HG02852 (cell line): ENCODE measurements at regions not wholly inside any gene's neighbourhood (a gene's known extent, or its start where the extent isn't known, plus 50 kb on each side); places are given as distances from the start of the nearest gene placed in this dataset.
"Not testable (repeated sequence)": the region's sequence is repeated elsewhere in the genome, so short reads cannot be mapped to it uniquely, and the experiment has no call there.

Experiments used
- ATAC-seq: cut with Tn5 transposase; IDR thresholded peaks from one replicate; pipeline ENCODE4 v1.9.1; 2021; ENCODE audit warnings: mild to moderate bottlenecking, moderate library complexity; ENCODE audit not compliant: unreplicated experiment

DNA sequence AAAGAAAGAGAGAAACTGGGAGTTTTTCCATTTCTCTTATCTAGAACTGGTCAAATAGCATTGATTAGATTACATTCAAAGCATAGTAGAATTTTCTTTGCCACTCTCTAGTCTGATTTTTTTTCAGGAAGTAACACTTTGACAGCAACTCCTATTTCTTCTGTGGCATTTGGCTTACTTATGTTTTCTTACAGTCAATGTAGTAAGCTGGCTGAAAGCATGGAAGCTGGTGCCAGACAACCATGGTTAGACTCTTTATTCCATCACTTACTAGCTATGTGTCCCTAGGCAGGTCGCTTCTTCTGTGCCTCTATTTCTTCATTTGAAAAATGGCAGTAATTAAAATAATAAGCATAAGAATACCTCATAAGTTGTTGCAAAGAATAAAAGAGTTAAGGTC is 54.2 kb upstream of the OPRM1 start:
- ATAC-seq = no peak

DNA sequence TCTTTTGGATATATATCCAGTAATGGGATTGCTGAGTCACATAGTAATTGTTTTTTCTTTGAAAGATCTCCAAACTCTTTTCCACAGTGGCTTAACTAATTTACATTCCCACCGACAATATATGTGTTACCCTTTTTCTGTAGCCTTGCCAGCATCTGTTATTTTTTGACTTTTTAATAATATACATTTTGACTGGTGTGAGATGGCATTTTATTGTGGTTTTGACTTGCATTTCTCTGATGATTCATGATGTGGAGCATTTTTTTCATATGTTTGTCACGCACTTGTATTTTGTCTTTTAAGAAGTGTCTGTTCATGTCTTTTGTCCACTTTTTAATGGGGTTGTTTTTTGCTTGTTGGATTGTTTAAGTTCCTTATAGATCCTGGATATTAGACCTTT is 58.9 kb upstream of the OPRM1 start:
- ATAC-seq = no peak

DNA sequence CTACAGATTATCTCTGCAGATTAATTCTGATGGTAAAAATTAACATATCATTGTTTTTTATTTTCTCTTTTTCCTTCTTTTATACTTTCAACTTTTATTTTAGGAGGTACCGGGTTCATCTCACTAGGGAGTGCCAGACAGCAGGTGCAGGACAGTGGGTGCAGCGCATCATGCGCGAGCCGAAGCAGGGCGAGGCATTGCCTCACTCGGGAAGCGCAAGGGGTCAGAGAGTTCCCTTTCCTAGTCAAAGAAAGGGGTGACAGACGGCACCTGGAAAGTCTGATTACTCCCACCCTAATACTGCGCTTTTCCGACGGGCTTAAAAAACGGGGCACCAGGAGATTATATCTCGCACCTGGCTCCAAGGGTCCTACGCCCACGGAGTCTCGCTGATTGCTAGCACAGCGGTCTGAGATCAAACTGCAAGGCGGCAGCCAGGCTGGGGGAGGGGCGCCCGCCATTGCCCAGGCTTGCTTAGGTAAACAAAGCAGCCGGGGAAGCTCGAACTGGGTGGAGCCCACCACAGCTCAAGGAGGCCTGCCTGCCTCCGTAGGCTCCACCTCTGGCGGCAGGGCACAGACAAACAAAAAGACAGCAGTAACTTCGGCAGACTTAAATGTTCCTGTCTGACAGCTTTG is 60.0 kb upstream of the OPRM1 start:
- not testable (repeated sequence) for ATAC-seq

DNA sequence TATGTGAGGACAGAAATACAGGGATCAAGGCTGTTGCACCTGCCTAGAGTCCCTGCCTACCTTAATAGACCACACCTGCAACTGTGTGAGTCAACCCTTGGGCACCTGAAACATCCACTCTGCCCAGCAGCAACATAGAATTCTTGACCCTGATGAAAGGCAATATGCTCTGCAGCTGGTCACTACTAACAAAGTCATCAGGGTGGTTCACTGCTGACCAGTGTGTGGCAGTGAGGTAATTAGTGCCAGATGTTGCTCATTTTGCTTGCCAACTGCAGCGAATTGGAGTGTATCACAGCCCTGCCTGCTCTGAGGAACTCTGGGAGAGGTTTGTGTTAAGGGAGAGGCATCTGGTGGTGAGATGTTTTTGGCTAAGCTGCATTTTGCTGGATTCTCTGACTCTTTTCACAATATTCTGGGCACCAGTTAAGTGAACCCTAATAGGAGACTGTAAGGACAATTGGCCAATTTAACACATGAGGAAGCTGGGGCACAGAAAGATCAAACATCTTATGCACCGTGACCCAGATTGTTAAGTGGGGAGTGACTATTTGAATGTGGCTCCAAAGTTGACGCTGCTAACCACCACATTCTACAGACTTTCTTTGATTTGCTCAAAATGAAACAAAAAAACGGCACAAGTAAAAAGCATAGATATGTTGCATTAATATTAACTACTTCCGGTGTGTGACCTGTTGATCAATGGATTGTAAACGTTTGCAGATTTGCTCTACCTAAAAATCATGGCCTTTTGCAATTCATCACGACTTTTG is 61.9 kb upstream of the OPRM1 start:
- no peak for ATAC-seq

DNA sequence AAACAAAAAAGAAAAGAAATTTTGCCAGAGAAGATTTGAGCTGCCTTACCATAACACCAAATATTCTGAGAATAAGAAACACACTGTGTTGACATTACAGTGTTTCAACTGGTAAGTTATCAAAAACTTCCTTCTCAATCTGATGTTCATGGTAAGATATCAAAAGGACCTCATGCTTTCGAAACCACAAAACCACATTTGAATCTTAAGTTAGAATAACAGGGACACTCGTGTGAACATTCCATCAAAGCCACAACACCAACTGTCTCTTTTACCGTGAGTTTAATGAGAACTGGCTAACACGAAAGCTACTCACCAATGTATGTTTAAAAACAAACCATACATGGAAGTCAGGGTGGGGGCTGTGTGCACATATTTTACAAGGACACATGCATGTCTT is 73.0 kb upstream of the OPRM1 start:
- no peak for ATAC-seq

DNA sequence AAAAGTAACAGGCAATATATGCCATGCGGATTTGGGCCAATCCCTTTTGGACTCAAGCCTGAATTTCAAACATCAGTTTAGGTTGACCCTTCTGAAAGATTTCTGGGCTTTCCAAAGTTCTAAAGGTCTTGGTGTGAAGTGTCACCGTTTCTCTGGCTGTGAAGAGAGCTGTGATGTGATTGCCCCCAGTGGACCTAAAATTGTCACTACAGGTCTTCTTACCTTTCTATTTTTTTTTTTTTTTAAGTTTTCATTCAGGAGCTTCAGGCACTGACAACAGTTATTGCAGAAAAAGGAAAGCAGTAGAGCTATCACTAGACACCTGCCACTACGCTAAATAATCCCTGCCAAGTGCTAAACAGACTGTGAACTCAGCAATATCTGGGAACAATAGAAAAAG is 75.7 kb upstream of the OPRM1 start:
- no peak for ATAC-seq

DNA sequence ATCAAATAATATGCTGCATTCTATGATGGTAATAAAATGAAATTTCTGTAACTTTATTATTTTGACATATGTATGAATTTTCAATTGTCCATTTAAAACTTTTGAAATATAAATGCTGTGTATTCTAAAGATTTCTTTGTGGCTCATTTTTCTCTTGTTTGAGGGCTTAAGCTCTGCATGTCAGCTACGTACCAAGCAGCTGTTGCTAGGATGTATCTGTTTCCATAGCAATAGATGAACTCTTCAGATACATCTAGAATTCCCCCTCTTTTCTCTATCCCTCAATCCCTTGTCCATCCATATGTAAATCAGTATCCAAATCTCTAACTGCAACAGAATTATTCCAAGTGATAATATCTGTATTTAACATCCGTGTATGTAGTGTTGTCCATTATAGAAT is 76.5 kb upstream of the OPRM1 start:
- no peak for ATAC-seq

DNA sequence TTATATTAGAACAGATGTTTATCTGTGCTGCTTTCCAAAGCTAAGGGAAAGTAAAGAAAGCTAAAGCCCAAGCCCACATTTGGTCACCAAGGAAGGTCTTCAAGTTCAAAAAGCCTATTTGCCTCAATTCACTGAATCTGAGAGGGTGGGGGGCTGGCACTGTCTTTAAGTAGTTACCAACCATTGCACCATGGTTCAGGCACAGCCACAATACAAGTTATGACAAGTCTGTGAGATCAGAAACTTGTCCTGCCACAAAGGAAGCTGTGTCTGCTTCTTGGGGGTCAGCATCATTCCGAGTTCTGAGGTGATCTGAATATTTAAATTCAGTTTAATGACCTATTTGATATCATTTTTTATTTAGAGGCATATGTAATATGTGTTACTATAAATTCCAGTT is 78.3 kb upstream of the OPRM1 start:
- no peak for ATAC-seq

DNA sequence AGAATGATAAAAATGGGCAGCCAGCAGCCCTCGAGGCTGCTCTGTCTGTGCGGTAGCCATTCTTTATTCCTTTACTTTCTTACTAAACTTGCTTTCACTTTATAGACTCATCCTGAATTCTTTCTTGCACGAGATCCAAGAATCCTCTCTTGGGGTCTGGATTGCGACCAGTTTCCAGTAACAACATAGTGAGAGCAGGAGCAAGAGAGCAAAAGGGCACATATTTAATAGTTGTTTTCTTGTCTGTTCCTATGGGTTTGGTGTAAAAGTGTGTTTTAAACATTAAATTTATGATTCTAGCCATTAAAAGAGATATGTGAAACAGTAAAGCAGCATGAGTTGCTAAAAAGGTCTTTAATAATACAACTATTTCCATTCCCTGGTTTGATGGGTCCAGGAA is 78.8 kb upstream of the OPRM1 start:
- no peak for ATAC-seq

DNA sequence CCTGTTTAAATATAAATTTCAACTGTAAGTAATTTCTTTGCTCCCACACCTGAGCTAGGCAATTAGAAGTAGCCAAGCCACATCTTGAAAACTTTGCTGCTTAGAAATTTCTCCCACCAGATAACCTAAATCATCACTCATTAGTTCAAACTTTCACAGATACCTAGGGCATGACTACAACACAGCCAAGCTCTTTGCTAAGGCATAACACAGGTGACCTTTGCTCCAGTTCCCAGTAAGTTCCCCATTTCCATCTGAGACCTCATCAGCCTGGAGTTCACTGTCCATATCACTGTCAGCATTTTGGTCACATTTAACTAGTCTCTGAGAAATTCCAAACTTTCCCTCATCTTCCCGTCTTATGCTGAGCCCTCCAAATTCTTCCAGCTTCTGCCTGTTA is 79.8 kb upstream of the OPRM1 start:
- ATAC-seq = no peak

DNA sequence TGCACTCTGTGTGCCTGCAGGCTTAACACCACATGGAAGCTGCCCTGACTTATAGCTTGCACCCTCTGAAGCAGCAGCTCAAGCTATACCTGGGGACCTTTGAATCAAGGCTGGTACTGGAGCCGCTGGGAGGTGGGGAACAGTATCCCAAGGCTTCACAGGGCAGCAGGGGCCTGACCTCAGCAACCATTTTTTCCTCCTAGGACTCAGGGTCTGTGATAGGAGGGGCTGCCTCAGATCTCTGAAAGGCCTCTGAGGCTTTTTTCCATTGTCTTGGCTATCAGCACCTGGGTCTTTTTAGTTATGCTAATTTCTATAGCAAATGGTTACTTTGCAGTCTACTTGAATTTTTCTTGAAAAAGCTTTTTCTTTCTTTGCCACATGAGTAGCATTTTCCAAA is 80.2 kb upstream of the OPRM1 start:
- ATAC-seq = no peak

DNA sequence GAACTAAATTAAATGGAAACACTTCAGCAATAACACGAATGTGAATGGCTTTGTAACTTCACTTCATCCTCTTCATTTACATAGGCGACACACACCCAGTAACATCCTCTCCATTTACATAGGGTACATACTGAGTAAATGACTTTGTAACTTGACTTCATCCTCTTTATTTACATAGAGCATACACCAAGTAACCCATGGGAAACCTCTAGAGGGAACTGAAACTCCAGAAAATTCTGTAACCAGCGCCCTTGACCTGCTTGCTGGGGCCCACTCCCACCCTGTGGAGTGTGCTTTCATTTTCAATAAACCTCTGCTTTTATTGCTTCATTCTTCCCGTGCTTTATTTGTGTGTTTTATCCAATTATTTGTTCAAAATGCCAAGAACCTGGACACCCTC is 81.6 kb upstream of the OPRM1 start:
- peak; percentile 95 for ATAC-seq

DNA sequence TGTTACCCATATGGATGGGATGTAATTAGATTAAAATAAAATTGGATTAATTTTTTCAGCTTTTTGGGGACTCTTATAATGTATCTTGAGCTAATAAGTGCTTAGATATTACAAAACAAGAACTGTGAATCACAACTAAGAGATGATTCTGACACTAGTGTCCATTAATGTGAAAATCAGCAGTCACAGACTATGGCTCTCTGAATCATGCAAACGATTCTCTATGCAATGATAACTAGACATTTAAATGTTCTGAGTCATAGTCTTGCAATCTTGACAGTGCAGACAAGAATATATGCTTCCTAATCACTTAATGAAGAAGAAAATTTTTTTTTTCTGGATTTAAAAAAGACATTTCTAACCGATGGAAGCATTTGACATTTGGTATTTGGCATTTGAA is 82.2 kb upstream of the OPRM1 start:
- no peak for ATAC-seq

DNA sequence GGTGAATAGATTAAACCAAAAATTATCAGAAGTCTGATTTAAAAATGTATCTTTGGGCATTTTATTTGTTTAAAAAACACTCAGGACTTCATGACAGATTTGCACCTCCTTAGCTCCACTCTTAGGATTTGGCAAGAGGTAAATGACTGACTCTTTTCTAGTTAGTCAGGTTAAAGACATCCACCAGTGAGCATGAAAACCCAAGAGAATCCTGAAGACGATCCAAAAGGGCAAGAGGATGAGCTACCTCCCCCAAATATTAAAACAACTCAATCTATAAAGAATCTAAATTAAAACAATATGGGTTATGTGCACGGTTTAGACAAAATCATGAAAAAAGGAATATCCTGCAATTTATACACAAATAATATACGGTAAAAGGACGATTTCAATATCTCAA is 89.4 kb upstream of the OPRM1 start:
- ATAC-seq = no peak

DNA sequence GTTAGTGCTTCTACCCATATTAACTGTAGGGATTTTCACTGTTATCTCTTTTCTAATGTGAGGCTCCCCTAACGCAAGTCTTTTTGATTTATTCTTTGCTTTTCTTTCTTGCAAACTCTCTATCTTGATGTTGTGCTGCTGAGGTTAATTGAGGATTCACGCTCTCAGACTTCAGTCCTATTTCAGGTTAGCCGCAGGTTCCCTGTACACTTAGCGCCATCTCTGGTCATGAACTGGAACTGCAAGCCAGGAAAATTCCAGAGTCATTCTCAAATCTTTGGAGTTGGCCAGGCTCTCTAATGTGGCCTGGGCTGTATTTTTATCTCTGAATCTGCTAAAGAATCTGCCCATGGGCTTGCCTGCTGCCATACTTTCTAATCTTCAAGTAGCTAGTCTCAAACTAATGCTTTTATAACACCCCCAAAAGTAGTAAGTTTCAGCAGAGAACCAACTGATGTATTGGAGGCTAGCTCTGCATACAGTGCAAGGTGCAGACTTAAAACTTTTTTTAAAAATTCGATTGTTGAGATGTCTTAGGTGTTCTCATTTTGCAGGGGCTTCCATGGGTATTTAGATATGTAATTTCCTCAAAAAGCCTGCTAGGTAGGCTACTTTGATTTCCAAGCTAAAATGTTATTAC is 91.1 kb upstream of the OPRM1 start:
- no peak for ATAC-seq

DNA sequence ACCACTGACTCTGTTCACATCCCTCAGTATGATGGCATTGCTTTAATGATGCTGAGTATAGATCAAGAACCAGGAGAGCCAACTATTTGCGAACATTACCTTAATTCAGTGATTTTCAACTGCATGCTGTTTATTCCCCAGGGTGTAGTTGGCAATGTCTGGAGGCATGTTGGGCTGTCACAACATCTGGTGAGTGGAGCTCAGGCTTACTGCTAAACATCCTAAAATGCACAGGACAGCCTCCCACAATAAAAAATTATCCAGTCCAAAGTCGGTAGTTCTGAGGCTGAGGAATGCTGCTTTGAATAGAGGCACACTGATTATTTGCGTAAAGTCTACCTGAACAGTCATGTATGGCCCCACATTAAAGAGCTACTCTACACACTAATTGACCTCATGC is 94.8 kb upstream of the OPRM1 start:
- no peak for ATAC-seq

DNA sequence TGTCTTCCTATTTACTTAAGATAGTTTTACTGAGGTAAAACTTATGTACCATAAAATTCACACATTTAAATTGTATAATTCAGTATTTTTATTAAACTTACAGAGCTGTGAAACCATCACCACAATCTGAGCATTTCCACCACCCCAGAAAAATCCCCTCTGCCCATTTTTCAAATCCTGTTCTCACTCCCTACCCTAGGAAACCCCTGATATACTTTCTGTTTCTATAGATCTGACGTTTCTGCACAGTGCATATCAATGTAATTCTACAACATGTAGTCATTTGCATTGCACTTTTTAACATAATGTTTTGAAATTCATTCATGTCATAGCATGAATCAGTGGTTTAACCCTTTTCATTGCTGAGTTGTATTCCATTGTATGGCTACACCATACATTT is 96.7 kb upstream of the OPRM1 start:
- no peak for ATAC-seq

DNA sequence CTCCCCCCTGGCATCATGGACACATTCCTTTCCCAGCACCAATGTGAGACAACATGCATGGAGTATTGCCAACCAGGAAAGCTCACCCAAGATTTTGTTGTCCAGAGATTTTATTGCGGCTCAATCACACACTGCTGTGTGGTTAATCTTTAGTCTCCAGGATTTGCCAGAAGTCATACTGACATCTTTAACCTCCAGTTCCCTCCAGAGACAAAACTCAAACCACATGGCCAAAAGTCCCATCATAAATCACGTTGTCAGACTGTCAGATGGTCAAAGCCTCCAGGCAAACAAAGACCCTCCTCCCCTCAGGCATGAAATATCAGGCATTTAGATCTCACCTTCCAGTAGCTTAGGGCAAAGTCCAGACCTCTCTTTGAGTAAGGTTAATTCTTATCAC is 97.3 kb upstream of the OPRM1 start:
- no peak for ATAC-seq

DNA sequence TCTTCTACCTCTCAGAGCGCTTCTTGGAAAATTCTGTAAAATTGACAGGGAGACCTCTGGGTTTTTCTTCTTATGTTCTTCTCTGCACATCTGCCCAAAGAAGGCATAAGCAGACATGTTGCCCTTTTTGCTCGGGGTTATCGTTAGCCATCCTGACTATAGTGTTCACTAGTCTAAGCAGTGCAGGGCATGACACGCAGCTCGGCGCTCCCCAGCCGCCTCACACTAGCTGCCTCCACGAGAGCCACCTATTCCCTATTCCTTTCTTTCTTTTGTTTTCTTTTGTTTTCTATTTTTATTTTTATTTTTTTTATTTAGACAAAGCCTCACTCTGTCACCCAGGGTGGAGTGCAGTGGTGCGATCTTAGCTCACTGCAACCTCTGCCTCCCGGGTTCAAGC is 100.2 kb upstream of the OPRM1 start:
- ATAC-seq = no peak

DNA sequence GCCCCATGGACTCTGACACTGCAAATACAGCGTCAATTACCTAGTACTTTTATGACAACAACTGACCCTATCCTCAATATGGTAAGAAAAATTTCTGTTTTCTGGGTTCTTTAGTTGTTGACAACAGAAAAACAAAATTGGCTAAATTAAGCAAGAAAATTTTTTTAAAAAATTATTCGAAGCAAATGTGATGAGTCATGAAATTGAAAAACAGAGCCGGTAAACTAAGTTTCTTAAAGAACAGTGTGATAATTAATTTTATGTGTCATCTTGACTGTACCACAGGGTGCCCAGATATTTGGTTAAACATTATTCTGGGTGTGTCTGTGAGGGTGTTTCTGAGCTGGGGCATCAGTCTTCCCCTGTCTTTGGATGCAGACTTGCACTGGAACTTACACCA is 107.6 kb upstream of the OPRM1 start:
- ATAC-seq = no peak

DNA sequence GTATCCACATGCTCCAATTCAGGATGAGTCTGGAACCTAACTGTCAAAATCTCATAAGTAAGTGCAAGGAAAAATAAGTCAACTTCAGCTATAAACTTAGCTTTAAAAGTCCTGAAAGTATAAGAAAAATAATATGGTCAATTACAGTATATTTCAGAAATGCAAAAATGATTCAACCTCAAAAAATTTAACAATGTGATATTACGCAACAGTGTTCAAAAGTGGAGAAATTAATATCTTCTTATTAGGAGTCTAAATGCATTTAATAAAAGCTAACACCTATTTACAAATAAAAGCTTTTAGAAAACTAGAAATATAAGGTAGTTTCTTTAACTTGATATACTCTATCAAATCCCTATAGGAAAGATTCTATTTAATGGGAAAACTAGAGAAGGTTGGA is 111.2 kb upstream of the OPRM1 start:
- no peak for ATAC-seq

DNA sequence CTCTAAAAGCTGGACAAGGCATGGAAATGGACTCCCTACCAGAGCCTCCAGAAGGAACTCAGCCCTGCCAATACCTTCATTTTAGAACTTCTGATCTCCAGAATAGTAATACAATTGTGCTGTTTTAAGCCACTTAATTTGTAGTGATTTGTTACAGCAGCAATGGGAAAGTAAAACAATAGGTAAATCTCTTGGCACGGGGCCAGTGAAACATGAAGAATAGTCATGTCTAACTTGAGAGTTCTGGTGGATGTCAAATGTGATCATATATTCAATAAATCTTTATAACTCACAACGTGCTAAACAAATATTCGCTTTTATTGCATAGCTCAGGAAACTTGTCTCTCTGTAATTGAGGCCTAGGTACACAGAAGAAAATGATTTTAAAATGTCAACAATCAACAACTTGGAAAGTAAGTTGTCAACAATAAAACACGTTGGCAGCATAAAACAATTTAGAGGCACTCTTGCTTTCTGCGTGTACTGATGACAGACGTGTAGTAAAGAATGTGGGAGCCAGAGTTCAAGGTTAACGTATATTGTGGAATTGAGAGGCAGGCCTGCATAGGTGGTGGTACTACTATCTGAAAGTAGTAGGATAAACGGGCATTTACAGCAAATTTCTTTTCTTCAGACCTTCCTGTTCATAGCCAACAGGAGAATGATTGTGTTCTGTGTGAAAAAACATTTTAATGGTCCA is 140.5 kb upstream of the OPRM1 start:
- no peak for ATAC-seq
